ENCODE measurements at regions not wholly inside any gene's neighbourhood (a gene's known extent, or its start where the extent isn't known, plus 50 kb on each side); places are given as distances from the start of the nearest gene placed in this dataset.

GRCh38 chr13:64819081-64819480, 2411.1 kb downstream of the PCDH9 start:
- TF ChIP-seq CTCF (IDR thresholded peaks at IDR 0.05; ENCODE audit: low read depth, low read length) = no peak
- DNase-seq (ENCODE audit: low read depth in 1 of 2, low spot score in 1 of 2) = peak in 1 of 2 donors; percentile 25
- Histone ChIP-seq H3K36me3 (no peaks in the 10 kb centered on the region), H3K9me3 (ENCODE audit: low read depth) (no peaks in the 10 kb centered on the region), H3K4me3 (no peak overlapping the region), H3K27me3 (no peaks in the 10 kb centered on the region), H3K4me1 (ENCODE audit: low read depth) (no peaks in the 10 kb centered on the region), H3K27ac (no peak overlapping the region)

- Histone ChIP-seq H3K27me3 (no peaks in the 10 kb centered on the region), H3K9me3 (ENCODE audit: low read depth) (no peaks in the 10 kb centered on the region), H3K27ac (no peak overlapping the region), H3K4me3 (no peak overlapping the region), H3K4me1 (ENCODE audit: low read depth) (no peaks in the 10 kb centered on the region), H3K36me3 (no peaks in the 10 kb centered on the region)
- TF ChIP-seq CTCF (IDR thresholded peaks at IDR 0.05; ENCODE audit: low read depth, low read length) = no peak
- peak in 1 of 2 donors; percentile 3 for DNase-seq (ENCODE audit: low read depth in 1 of 2, low spot score in 1 of 2)
Observed at GRCh38 chr13:64817691-64818090, 2412.4 kb downstream of the PCDH9 start.

- Histone ChIP-seq H3K9me3 (ENCODE audit: low read depth) (no peaks in the 10 kb centered on the region), H3K27me3 (no peaks in the 10 kb centered on the region), H3K27ac (no peak overlapping the region), H3K4me1 (ENCODE audit: low read depth) (no peaks in the 10 kb centered on the region), H3K36me3 (no peaks in the 10 kb centered on the region), H3K4me3 (no peak overlapping the region)
- no peak for TF ChIP-seq CTCF (IDR thresholded peaks at IDR 0.05; ENCODE audit: low read depth, low read length)
- peak in 1 of 2 donors; percentile 11 for DNase-seq (ENCODE audit: low read depth in 1 of 2, low spot score in 1 of 2)
Observed at GRCh38 chr13:64810750-64811149, 2419.4 kb downstream of the PCDH9 start.

GRCh38 chr13:64808704-64809103, 2421.4 kb downstream of the PCDH9 start:
- TF ChIP-seq CTCF (IDR thresholded peaks at IDR 0.05; ENCODE audit: low read depth, low read length) = no peak
- no peaks in the 10 kb centered on the region for H3K27me3 ChIP-seq

GRCh38 chr13:64801768-64802167, 2428.4 kb downstream of the PCDH9 start:
- DNase-seq (ENCODE audit: low read depth in 1 of 2, low spot score in 1 of 2) = peak in 1 of 2 donors; percentile 16
- no peaks in the 10 kb centered on the region for H3K36me3 ChIP-seq
- no peak overlapping the region for H3K27ac ChIP-seq
- no peak overlapping the region for H3K4me3 ChIP-seq
- H3K4me1 ChIP-seq (ENCODE audit: low read depth) = no peaks in the 10 kb centered on the region
- no peak for TF ChIP-seq CTCF (IDR thresholded peaks at IDR 0.05; ENCODE audit: low read depth, low read length)
- H3K27me3 ChIP-seq = no peaks in the 10 kb centered on the region
- H3K9me3 ChIP-seq (ENCODE audit: low read depth) = no peaks in the 10 kb centered on the region

More at GRCh38 chr13:64808704-64809103, 2421.4 kb downstream of the PCDH9 start:
- Histone ChIP-seq H3K4me1 (ENCODE audit: low read depth) (no peaks in the 10 kb centered on the region), H3K4me3 (no peak overlapping the region), H3K36me3 (no peaks in the 10 kb centered on the region), H3K27ac (no peak overlapping the region), H3K9me3 (ENCODE audit: low read depth) (no peaks in the 10 kb centered on the region)
- DNase-seq (ENCODE audit: low read depth in 1 of 2, low spot score in 1 of 2) = no peak

GRCh38 chr13:64798422-64798821, 2431.7 kb downstream of the PCDH9 start:
- no peaks in the 10 kb centered on the region for H3K36me3 ChIP-seq
- H3K27me3 ChIP-seq = no peaks in the 10 kb centered on the region
- no peak for TF ChIP-seq CTCF (IDR thresholded peaks at IDR 0.05; ENCODE audit: low read depth, low read length)
- no peaks in the 10 kb centered on the region for H3K9me3 ChIP-seq (ENCODE audit: low read depth)
- DNase-seq (ENCODE audit: low read depth in 1 of 2, low spot score in 1 of 2) = no peak
- no peak overlapping the region for H3K27ac ChIP-seq
- H3K4me1 ChIP-seq (ENCODE audit: low read depth) = no peaks in the 10 kb centered on the region
- no peak overlapping the region for H3K4me3 ChIP-seq
